ENCODE measurements at regions not wholly inside any gene's neighbourhood (a gene's known extent, or its start where the extent isn't known, plus 50 kb on each side); places are given as distances from the start of the nearest gene placed in this dataset.

- H3K36me3 ChIP-seq (ENCODE audit: control insufficient read depth, insufficient read depth, low read length) = no peaks in the 10 kb centered on the region
- FAIRE-seq (no peak), DNase-seq (ENCODE audit: low read depth) (no peak)
- no peak overlapping the region for H3K4me3 ChIP-seq (ENCODE audit: low read depth, low read length)
- H3K27me3 ChIP-seq (ENCODE audit: control insufficient read depth, insufficient read depth, low read length) = no peaks in the 10 kb centered on the region
- TF ChIP-seq, protein P1, sequence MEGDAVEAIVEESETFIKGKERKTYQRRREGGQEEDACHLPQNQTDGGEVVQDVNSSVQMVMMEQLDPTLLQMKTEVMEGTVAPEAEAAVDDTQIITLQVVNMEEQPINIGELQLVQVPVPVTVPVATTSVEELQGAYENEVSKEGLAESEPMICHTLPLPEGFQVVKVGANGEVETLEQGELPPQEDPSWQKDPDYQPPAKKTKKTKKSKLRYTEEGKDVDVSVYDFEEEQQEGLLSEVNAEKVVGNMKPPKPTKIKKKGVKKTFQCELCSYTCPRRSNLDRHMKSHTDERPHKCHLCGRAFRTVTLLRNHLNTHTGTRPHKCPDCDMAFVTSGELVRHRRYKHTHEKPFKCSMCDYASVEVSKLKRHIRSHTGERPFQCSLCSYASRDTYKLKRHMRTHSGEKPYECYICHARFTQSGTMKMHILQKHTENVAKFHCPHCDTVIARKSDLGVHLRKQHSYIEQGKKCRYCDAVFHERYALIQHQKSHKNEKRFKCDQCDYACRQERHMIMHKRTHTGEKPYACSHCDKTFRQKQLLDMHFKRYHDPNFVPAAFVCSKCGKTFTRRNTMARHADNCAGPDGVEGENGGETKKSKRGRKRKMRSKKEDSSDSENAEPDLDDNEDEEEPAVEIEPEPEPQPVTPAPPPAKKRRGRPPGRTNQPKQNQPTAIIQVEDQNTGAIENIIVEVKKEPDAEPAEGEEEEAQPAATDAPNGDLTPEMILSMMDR (IDR thresholded peaks at IDR 0.05; ENCODE audit: insufficient read depth, low read length, severe bottlenecking) = no peak
These were observed 286.2 kb downstream of the FOXL1 start for GRCh38 chr16:86864586-86864985.

DNA sequence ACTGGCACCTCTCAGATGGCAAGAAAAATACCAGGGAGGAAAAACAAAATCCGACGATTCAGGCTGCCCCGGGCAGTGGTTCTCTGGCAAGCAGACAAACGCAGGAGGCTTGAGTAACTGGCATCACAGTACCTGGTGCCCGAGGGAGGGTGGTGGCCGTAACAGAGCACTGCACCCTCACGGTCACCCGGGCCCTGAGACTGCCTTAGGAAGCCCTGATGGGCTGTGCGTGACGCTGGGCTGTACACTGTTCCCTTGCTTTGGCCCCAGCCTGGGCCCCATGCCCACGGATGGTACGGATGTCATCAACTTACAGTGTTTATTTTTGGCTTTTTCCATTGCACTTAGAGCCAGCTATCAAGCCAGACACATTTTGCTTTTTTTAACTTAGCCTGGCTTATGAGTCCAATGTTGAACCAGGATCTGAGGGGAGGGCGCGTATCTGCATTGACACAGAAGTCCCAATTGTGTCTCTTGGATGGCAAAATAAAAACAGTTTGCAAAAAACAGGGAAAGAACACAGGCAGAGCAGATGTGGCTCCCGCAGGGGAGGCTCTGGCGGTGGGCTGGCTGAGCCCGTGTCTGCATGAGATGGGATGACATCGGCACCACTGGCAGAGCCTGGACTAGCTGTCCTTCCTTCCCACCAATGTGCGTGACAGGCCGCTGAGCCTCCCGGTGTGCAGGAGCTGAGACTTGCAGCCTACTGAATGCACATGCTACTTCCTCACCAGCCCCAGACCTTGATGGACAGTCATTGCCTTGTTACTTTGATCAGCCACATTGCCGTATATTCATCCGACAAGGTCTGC lies 287.7 kb downstream of the FOXL1 start:
- no peak for DNase-seq (ENCODE audit: low read depth)
- TF ChIP-seq, protein P1 (IDR thresholded peaks at IDR 0.05; ENCODE audit: insufficient read depth, low read length, severe bottlenecking) = no peak
- Histone ChIP-seq H3K36me3 (ENCODE audit: control insufficient read depth, insufficient read depth, low read length) (no peaks in the 10 kb centered on the region), H3K4me3 (ENCODE audit: low read depth, low read length) (no peak overlapping the region), H3K27me3 (ENCODE audit: control insufficient read depth, insufficient read depth, low read length) (no peaks in the 10 kb centered on the region)
- no peak for FAIRE-seq

GRCh38 chr16:86866986-86867722 lies 288.8 kb downstream of the FOXL1 start:
- H3K36me3 ChIP-seq (ENCODE audit: control insufficient read depth, insufficient read depth, low read length) = no peaks in the 10 kb centered on the region
- no peak for DNase-seq (ENCODE audit: low read depth)
- TF ChIP-seq, protein P1 (IDR thresholded peaks at IDR 0.05; ENCODE audit: insufficient read depth, low read length, severe bottlenecking) = no peak
- H3K4me3 ChIP-seq (ENCODE audit: low read depth, low read length) = no peak overlapping the region
- no peak for FAIRE-seq
- H3K27me3 ChIP-seq (ENCODE audit: control insufficient read depth, insufficient read depth, low read length) = no peaks in the 10 kb centered on the region

GRCh38 chr16:86868070-86868469 lies 289.7 kb downstream of the FOXL1 start:
- H3K4me3 ChIP-seq (ENCODE audit: low read depth, low read length) = no peak overlapping the region
- DNase-seq (ENCODE audit: low read depth) (no peak), FAIRE-seq (no peak)
- no peaks in the 10 kb centered on the region for H3K36me3 ChIP-seq (ENCODE audit: control insufficient read depth, insufficient read depth, low read length)
- TF ChIP-seq, protein P1 (IDR thresholded peaks at IDR 0.05; ENCODE audit: insufficient read depth, low read length, severe bottlenecking) = no peak
- no peaks in the 10 kb centered on the region for H3K27me3 ChIP-seq (ENCODE audit: control insufficient read depth, insufficient read depth, low read length)

GRCh38 chr16:86868786-86869185 lies 290.4 kb downstream of the FOXL1 start:
- FAIRE-seq (no peak), DNase-seq (ENCODE audit: low read depth) (no peak)
- TF ChIP-seq, protein P1 (IDR thresholded peaks at IDR 0.05; ENCODE audit: insufficient read depth, low read length, severe bottlenecking) = no peak
- H3K36me3 ChIP-seq (ENCODE audit: control insufficient read depth, insufficient read depth, low read length) = no peaks in the 10 kb centered on the region
- no peak overlapping the region for H3K4me3 ChIP-seq (ENCODE audit: low read depth, low read length)
- no peaks in the 10 kb centered on the region for H3K27me3 ChIP-seq (ENCODE audit: control insufficient read depth, insufficient read depth, low read length)

All from bronchial epithelial cell (primary cell).